ENCODE measurements at regions not wholly inside any gene's neighbourhood (a gene's known extent, or its start where the extent isn't known, plus 50 kb on each side); places are given as distances from the start of the nearest gene placed in this dataset.
A peak's percentile ranks its signal among the peaks of the same experiment; 100 is the strongest.

- Histone ChIP-seq H3K36me3 (replicated peaks in 1 of 2; ENCODE audit: control insufficient read depth in 2 of 2, insufficient read depth in 2 of 2, low read length in 2 of 2) (no peaks in the 10 kb centered on the region), H3K27me3 (ENCODE audit: control insufficient read depth in 3 of 3, insufficient read depth in 3 of 3, low read depth in 1 of 3, low read length in 3 of 3) (no peaks in the 10 kb centered on the region), H3K9ac (ENCODE audit: low read depth, low read length, poor library complexity) (no peak overlapping the region), H3K4ac (ENCODE audit: low read length) (no peak overlapping the region), H3K27ac (replicated peaks; ENCODE audit: low read length) (no peak overlapping the region), H2BK120ac (ENCODE audit: low read depth, low read length) (no peak overlapping the region), H3K9me3 (replicated peaks in 1 of 2; ENCODE audit: control insufficient read depth in 2 of 2, insufficient read depth in 1 of 2, low read depth in 1 of 2, low read length in 2 of 2) (no peaks in the 10 kb centered on the region), H3K23ac (ENCODE audit: low read depth, low read length, poor library complexity) (no peak overlapping the region), H2BK5ac (ENCODE audit: low read length) (no peak overlapping the region), H3K4me1 (ENCODE audit: control insufficient read depth in 2 of 2, insufficient read depth in 1 of 2, low read depth in 1 of 2, low read length in 2 of 2) (no peaks in the 10 kb centered on the region), H3K18ac (ENCODE audit: low read length) (no peak overlapping the region), H4K91ac (ENCODE audit: low read depth, low read length, poor library complexity) (no peak overlapping the region), H4K8ac (ENCODE audit: low read depth, low read length) (no peak overlapping the region), H3K14ac (ENCODE audit: low read length) (no peak overlapping the region), H2AK5ac (ENCODE audit: low read depth, low read length) (no peak overlapping the region), H3K4me3 (ENCODE audit: low read length in 2 of 2) (no peak overlapping the region), H3K4me2 (ENCODE audit: insufficient read depth, low read length, poor library complexity, severe bottlenecking) (no peak overlapping the region), H2BK15ac (ENCODE audit: low read length) (no peak overlapping the region), H3K79me1 (ENCODE audit: low read depth, low read length) (no peaks in the 10 kb centered on the region), H2AFZ (ENCODE audit: low read length) (no peak overlapping the region), H2BK12ac (ENCODE audit: low read length) (no peak overlapping the region)
- no peak for DNase-seq (ENCODE audit: low spot score)
- WGBS, 2 donors (ENCODE audit: extremely low coverage in 2 of 2, insufficient read length in 2 of 2, insufficient replicate concordance in 1 of 2) = no CpG with 5 or more reads among the region's 3 CpGs
These were observed 358.4 kb downstream of the PRR32 start for GRCh38 chrX:127177966-127178365.

DNA sequence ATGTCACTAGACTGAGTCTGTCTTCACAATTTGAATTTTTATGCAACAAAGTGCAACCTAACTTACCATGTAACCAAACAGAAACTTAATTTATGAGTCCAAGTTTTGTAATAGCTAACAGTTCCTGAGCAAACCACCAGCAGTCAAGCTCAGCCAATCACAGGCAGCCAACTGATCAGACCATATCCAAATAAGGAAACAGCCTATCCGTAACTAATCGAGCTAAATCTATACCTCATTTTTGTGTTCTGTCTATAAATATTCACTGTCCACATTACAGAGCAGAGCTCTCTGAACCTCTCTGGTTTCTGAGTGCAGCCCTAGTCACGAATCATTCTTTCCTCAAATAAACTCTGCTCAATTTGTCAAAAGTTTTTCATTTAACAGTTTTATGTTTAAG, 367.6 kb downstream of the PRR32 start:
- H2BK5ac ChIP-seq (ENCODE audit: low read length) = no peak overlapping the region
- no peaks in the 10 kb centered on the region for H3K4me1 ChIP-seq (ENCODE audit: control insufficient read depth in 2 of 2, insufficient read depth in 1 of 2, low read depth in 1 of 2, low read length in 2 of 2)
- no peak overlapping the region for H3K4me2 ChIP-seq (ENCODE audit: insufficient read depth, low read length, poor library complexity, severe bottlenecking)
- no CpG with 5 or more reads among the region's 3 CpGs for WGBS, 2 donors (ENCODE audit: extremely low coverage in 2 of 2, insufficient read length in 2 of 2, insufficient replicate concordance in 1 of 2)
- H2AK5ac ChIP-seq (ENCODE audit: low read depth, low read length) = no peak overlapping the region
- H3K9me3 ChIP-seq (replicated peaks in 1 of 2; ENCODE audit: control insufficient read depth in 2 of 2, insufficient read depth in 1 of 2, low read depth in 1 of 2, low read length in 2 of 2) = no peaks in the 10 kb centered on the region
- no peak overlapping the region for H2BK120ac ChIP-seq (ENCODE audit: low read depth, low read length)
- no peaks in the 10 kb centered on the region for H3K36me3 ChIP-seq (replicated peaks in 1 of 2; ENCODE audit: control insufficient read depth in 2 of 2, insufficient read depth in 2 of 2, low read length in 2 of 2)
- no peak overlapping the region for H3K9ac ChIP-seq (ENCODE audit: low read depth, low read length, poor library complexity)
- H3K27me3 ChIP-seq (ENCODE audit: control insufficient read depth in 3 of 3, insufficient read depth in 3 of 3, low read depth in 1 of 3, low read length in 3 of 3) = no peaks in the 10 kb centered on the region
- no peak overlapping the region for H3K4ac ChIP-seq (ENCODE audit: low read length)
- H2AFZ ChIP-seq (ENCODE audit: low read length) = peak overlapping the region; percentile 63
- H3K18ac ChIP-seq (ENCODE audit: low read length) = no peak overlapping the region
- no peak overlapping the region for H4K91ac ChIP-seq (ENCODE audit: low read depth, low read length, poor library complexity)
- H3K79me1 ChIP-seq (ENCODE audit: low read depth, low read length) = no peaks in the 10 kb centered on the region
- H3K23ac ChIP-seq (ENCODE audit: low read depth, low read length, poor library complexity) = no peak overlapping the region
- H3K27ac ChIP-seq (replicated peaks; ENCODE audit: low read length) = no peak overlapping the region
- H4K8ac ChIP-seq (ENCODE audit: low read depth, low read length) = no peak overlapping the region
- no peak overlapping the region for H3K4me3 ChIP-seq (ENCODE audit: low read length in 2 of 2)
- DNase-seq (ENCODE audit: low spot score) = no peak
- H2BK15ac ChIP-seq (ENCODE audit: low read length) = no peak overlapping the region
- no peak overlapping the region for H2BK12ac ChIP-seq (ENCODE audit: low read length)
- no peak overlapping the region for H3K14ac ChIP-seq (ENCODE audit: low read length)

GRCh38 chrX:127190381-127190780, 370.9 kb downstream of the PRR32 start:
- no peak overlapping the region for H3K14ac ChIP-seq (ENCODE audit: low read length)
- H3K27ac ChIP-seq (replicated peaks; ENCODE audit: low read length) = no peak overlapping the region
- H3K4me3 ChIP-seq (ENCODE audit: low read length in 2 of 2) = no peak overlapping the region
- H4K8ac ChIP-seq (ENCODE audit: low read depth, low read length) = no peak overlapping the region
- H2AFZ ChIP-seq (ENCODE audit: low read length) = no peak overlapping the region
- no peaks in the 10 kb centered on the region for H3K4me1 ChIP-seq (ENCODE audit: control insufficient read depth in 2 of 2, insufficient read depth in 1 of 2, low read depth in 1 of 2, low read length in 2 of 2)
- no peak overlapping the region for H4K91ac ChIP-seq (ENCODE audit: low read depth, low read length, poor library complexity)
- H2BK12ac ChIP-seq (ENCODE audit: low read length) = no peak overlapping the region
- no peak overlapping the region for H2BK120ac ChIP-seq (ENCODE audit: low read depth, low read length)
- no peak overlapping the region for H2BK5ac ChIP-seq (ENCODE audit: low read length)
- H3K4ac ChIP-seq (ENCODE audit: low read length) = no peak overlapping the region
- no peak overlapping the region for H3K9ac ChIP-seq (ENCODE audit: low read depth, low read length, poor library complexity)
- no peak for DNase-seq (ENCODE audit: low spot score)
- H2BK15ac ChIP-seq (ENCODE audit: low read length) = no peak overlapping the region
- no CpG with 5 or more reads among the region's 3 CpGs for WGBS, 2 donors (ENCODE audit: extremely low coverage in 2 of 2, insufficient read length in 2 of 2, insufficient replicate concordance in 1 of 2)
- no peak overlapping the region for H3K4me2 ChIP-seq (ENCODE audit: insufficient read depth, low read length, poor library complexity, severe bottlenecking)
- no peaks in the 10 kb centered on the region for H3K27me3 ChIP-seq (ENCODE audit: control insufficient read depth in 3 of 3, insufficient read depth in 3 of 3, low read depth in 1 of 3, low read length in 3 of 3)
- no peak overlapping the region for H2AK5ac ChIP-seq (ENCODE audit: low read depth, low read length)
- H3K18ac ChIP-seq (ENCODE audit: low read length) = no peak overlapping the region
- H3K23ac ChIP-seq (ENCODE audit: low read depth, low read length, poor library complexity) = no peak overlapping the region
- H3K79me1 ChIP-seq (ENCODE audit: low read depth, low read length) = no peaks in the 10 kb centered on the region
- H3K9me3 ChIP-seq (replicated peaks in 1 of 2; ENCODE audit: control insufficient read depth in 2 of 2, insufficient read depth in 1 of 2, low read depth in 1 of 2, low read length in 2 of 2) = no peaks in the 10 kb centered on the region
- H3K36me3 ChIP-seq (replicated peaks in 1 of 2; ENCODE audit: control insufficient read depth in 2 of 2, insufficient read depth in 2 of 2, low read length in 2 of 2) = no peaks in the 10 kb centered on the region

DNA sequence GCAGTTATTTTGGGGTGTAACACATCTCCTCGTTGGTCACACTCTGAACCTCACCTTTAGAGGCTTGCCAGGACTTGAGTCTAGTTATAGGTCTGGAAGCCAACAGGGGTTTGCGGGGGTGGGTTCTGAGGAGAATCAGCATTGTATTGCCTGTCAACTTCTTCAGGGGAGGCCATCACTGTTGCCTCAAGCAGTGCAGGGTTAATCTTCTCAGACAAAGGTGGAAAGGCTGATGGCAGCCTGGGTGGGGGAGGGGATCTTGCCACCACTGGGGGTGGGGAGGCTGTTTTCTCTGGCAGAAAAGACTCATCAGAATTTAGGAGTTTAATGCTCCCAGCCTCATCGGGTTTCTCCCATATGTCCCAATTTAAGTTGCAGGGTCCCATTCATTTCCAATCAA, 387.8 kb downstream of the PRR32 start:
- WGBS, 2 donors (ENCODE audit: extremely low coverage in 2 of 2, insufficient read length in 2 of 2, insufficient replicate concordance in 1 of 2) = no CpG with 5 or more reads among the region's 3 CpGs
- H3K27me3 ChIP-seq (ENCODE audit: control insufficient read depth in 3 of 3, insufficient read depth in 3 of 3, low read depth in 1 of 3, low read length in 3 of 3) = no peaks in the 10 kb centered on the region
- H3K14ac ChIP-seq (ENCODE audit: low read length) = no peak overlapping the region
- no peak overlapping the region for H3K9ac ChIP-seq (ENCODE audit: low read depth, low read length, poor library complexity)
- H3K79me1 ChIP-seq (ENCODE audit: low read depth, low read length) = no peaks in the 10 kb centered on the region
- no peak overlapping the region for H3K4me3 ChIP-seq (ENCODE audit: low read length in 2 of 2)
- DNase-seq (ENCODE audit: low spot score) = peak; percentile 18
- H2BK12ac ChIP-seq (ENCODE audit: low read length) = no peak overlapping the region
- peaks cover 0 to 3% of the 10 kb centered on the region in 2 donors for H3K4me1 ChIP-seq (ENCODE audit: control insufficient read depth in 2 of 2, insufficient read depth in 1 of 2, low read depth in 1 of 2, low read length in 2 of 2)
- H4K8ac ChIP-seq (ENCODE audit: low read depth, low read length) = no peak overlapping the region
- no peak overlapping the region for H4K91ac ChIP-seq (ENCODE audit: low read depth, low read length, poor library complexity)
- H3K27ac ChIP-seq (replicated peaks; ENCODE audit: low read length) = peak overlapping the region; percentile 75
- H3K18ac ChIP-seq (ENCODE audit: low read length) = no peak overlapping the region
- H2AK5ac ChIP-seq (ENCODE audit: low read depth, low read length) = no peak overlapping the region
- H3K9me3 ChIP-seq (replicated peaks in 1 of 2; ENCODE audit: control insufficient read depth in 2 of 2, insufficient read depth in 1 of 2, low read depth in 1 of 2, low read length in 2 of 2) = no peaks in the 10 kb centered on the region
- peak overlapping the region; percentile 41 for H2AFZ ChIP-seq (ENCODE audit: low read length)
- no peak overlapping the region for H2BK15ac ChIP-seq (ENCODE audit: low read length)
- H2BK5ac ChIP-seq (ENCODE audit: low read length) = no peak overlapping the region
- H3K4me2 ChIP-seq (ENCODE audit: insufficient read depth, low read length, poor library complexity, severe bottlenecking) = no peak overlapping the region
- H3K23ac ChIP-seq (ENCODE audit: low read depth, low read length, poor library complexity) = no peak overlapping the region
- no peaks in the 10 kb centered on the region for H3K36me3 ChIP-seq (replicated peaks in 1 of 2; ENCODE audit: control insufficient read depth in 2 of 2, insufficient read depth in 2 of 2, low read length in 2 of 2)
- no peak overlapping the region for H3K4ac ChIP-seq (ENCODE audit: low read length)
- H2BK120ac ChIP-seq (ENCODE audit: low read depth, low read length) = no peak overlapping the region

Measured in neuronal stem cell (in vitro differentiated cells).